Body of pancreas (tissue), 4 donors: ENCODE measurements at regions not wholly inside any gene's neighbourhood (a gene's known extent, or its start where the extent isn't known, plus 50 kb on each side); places are given as distances from the start of the nearest gene placed in this dataset.

Experiments used
- POLR2A ChIP-seq, 3 donors: fragments of 450-650 bp; IDR thresholded peaks; one replicate each; pipeline ENCODE4 v1.6.1; 2016; ENCODE audit warnings: antibody characterized with exemption in 3 of 3, mild to moderate bottlenecking in 2 of 3
- TF ChIP-seq, protein P1 (sequence below), 7 experiments: fragments of 450-650 bp in 4 of 7; fragments of 200-600 bp in 3 of 7; sonication (generic) in 3 of 7; IDR thresholded peaks; one replicate each; pipeline ENCODE4 v1.5.1; 2016 to 2019; ENCODE audit warnings: antibody characterized with exemption in 7 of 7

- TF ChIP-seq POLR2A (IDR thresholded peaks at IDR 0.05) = no peak
- TF ChIP-seq, protein P1, sequence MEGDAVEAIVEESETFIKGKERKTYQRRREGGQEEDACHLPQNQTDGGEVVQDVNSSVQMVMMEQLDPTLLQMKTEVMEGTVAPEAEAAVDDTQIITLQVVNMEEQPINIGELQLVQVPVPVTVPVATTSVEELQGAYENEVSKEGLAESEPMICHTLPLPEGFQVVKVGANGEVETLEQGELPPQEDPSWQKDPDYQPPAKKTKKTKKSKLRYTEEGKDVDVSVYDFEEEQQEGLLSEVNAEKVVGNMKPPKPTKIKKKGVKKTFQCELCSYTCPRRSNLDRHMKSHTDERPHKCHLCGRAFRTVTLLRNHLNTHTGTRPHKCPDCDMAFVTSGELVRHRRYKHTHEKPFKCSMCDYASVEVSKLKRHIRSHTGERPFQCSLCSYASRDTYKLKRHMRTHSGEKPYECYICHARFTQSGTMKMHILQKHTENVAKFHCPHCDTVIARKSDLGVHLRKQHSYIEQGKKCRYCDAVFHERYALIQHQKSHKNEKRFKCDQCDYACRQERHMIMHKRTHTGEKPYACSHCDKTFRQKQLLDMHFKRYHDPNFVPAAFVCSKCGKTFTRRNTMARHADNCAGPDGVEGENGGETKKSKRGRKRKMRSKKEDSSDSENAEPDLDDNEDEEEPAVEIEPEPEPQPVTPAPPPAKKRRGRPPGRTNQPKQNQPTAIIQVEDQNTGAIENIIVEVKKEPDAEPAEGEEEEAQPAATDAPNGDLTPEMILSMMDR (IDR thresholded peaks at IDR 0.05) = no peak
Measured at GRCh38 chr13:32894589-32895001, 121.6 kb upstream of the KL start.
